PC-3 (cell line): ENCODE measurements at regions not wholly inside any gene's neighbourhood (a gene's known extent, or its start where the extent isn't known, plus 50 kb on each side); places are given as distances from the start of the nearest gene placed in this dataset.

Experiments
- ATAC-seq: fragments of 200-7000 bp; cut with Tn5 transposase; 2 replicates; pipeline ENCODE4 v1.9.1; 2020; ENCODE audit warnings: mild to moderate bottlenecking, moderate library complexity
- BruUV-seq: library from RNA; stranded (reverse); fragments of 400-500 nt; replicated peaks from 2 replicates; lab custom pipeline; 2021; lab: Mats Ljungman, UMichigan
- CTCF ChIA-PET: fragments of 300-600 bp; sonication (Branson Sonifier 250); formaldehyde crosslinking; loops from one replicate; lab custom pipeline; 2022; ENCODE audit warnings: antibody characterized with exemption; lab: Charles Lee
- POLR2A ChIA-PET: fragments of 300-600 bp; sonication (Branson Sonifier 250); formaldehyde crosslinking; loops from one replicate; lab custom pipeline; 2022; ENCODE audit warnings: antibody characterized with exemption; ENCODE audit not compliant: unreplicated experiment; lab: Charles Lee
- DNase-seq: peaks from one replicate; pipeline ENCODE4 v3.0.0-alpha.2; 2015
- H2AFZ ChIP-seq: fragments of 300-600 bp; sonication (generic); 2 replicates; pipeline ENCODE4 v1.6.0; 2016; ENCODE audit warnings: antibody characterized with exemption, low read length
- H3F3A ChIP-seq: fragments of 300-600 bp; sonication (generic); one replicate; pipeline ENCODE4 v1.6.0; 2017; ENCODE audit warnings: antibody characterized with exemption, low read length, control low read depth, mild to moderate bottlenecking; ENCODE audit not compliant: unreplicated experiment
- H3K27ac ChIP-seq: fragments of 300-600 bp; sonication (generic); 2 replicates; pipeline ENCODE4 v1.5.1; 2016; ENCODE audit warnings: mild to moderate bottlenecking, low read length
- H3K27me3 ChIP-seq: fragments of 300-600 bp; sonication (generic); 2 replicates; pipeline ENCODE4 v1.6.1; 2016; ENCODE audit warnings: low read length, mixed read lengths
- H3K36me3 ChIP-seq: fragments of 300-600 bp; sonication (generic); 2 replicates; pipeline ENCODE4 v1.6.1; 2016; ENCODE audit warnings: low read depth, mixed run types, low read length, mixed read lengths
- H3K4me1 ChIP-seq: fragments of 300-600 bp; sonication (generic); 2 replicates; pipeline ENCODE4 v1.5.1; 2016; ENCODE audit warnings: low read length; ENCODE audit not compliant: insufficient read depth
- H3K4me2 ChIP-seq: fragments of 300-600 bp; sonication (generic); 2 replicates; pipeline ENCODE4 v1.6.0; 2016; ENCODE audit warnings: low read length
- H3K4me3 ChIP-seq: fragments of 300-600 bp; sonication (generic); 2 replicates; pipeline ENCODE4 v1.5.1; 2016; ENCODE audit warnings: mild to moderate bottlenecking, low read length, mixed read lengths
- H3K79me2 ChIP-seq: fragments of 300-600 bp; sonication (generic); 2 replicates; pipeline ENCODE4 v1.6.1; 2017; ENCODE audit warnings: low read length, mixed read lengths
- H3K9ac ChIP-seq: fragments of 300-600 bp; sonication (generic); 2 replicates; pipeline ENCODE4 v1.6.0; 2016; ENCODE audit warnings: mild to moderate bottlenecking, low read length
- H3K9me2 ChIP-seq: fragments of 300-600 bp; sonication (generic); replicated peaks from 2 replicates; pipeline ENCODE4 v1.6.1; 2016; ENCODE audit warnings: mixed run types, low read length, mixed read lengths
- H3K9me3 ChIP-seq: fragments of 300-600 bp; sonication (generic); 2 replicates; pipeline ENCODE4 v1.6.1; 2016; ENCODE audit warnings: low read length, mixed read lengths
- H4K20me1 ChIP-seq: fragments of 300-600 bp; sonication (generic); 2 replicates; pipeline ENCODE4 v1.6.1; 2016; ENCODE audit warnings: low read length, mixed read lengths
- EZH2 ChIP-seq: fragments of 300-600 bp; sonication (generic); IDR thresholded peaks from one replicate; pipeline ENCODE4 v1.6.1; 2017; ENCODE audit warnings: antibody characterized with exemption, mild to moderate bottlenecking, low read length; ENCODE audit not compliant: unreplicated experiment
- EZH2phosphoT487 ChIP-seq: fragments of 300-600 bp; sonication (generic); IDR thresholded peaks from 2 replicates; pipeline ENCODE4 v1.6.1; 2018; ENCODE audit warnings: mild to moderate bottlenecking, antibody characterized with exemption, low read length, borderline replicate concordance
- intact Hi-C: fragments of 100-400 bp; cut with micrococcal nuclease; formaldehyde crosslinking; loops from 2 replicates; pipeline ENCODE4 v1.9.0; 2023
- TF ChIP-seq, protein P1 (sequence below): fragments of 300-600 bp; sonication (generic); conservative IDR thresholded peaks from 2 replicates; pipeline ENCODE4 v1.5.1; 2017; ENCODE audit warnings: antibody characterized with exemption, low read depth, mild to moderate bottlenecking, low read length

- POLR2A ChIA-PET: no interaction called here
- ATAC-seq (no peak), DNase-seq (no peak)
- Histone ChIP-seq H3K79me2 (no peaks in the 10 kb centered on the region), H3K4me1 (no peaks in the 10 kb centered on the region), H3K4me3 (no peak overlapping the region), H3F3A (no peaks in the 10 kb centered on the region), H3K9ac (no peak overlapping the region), H4K20me1 (no peaks in the 10 kb centered on the region), H3K4me2 (no peak overlapping the region), H3K9me2 (no peaks in the 10 kb centered on the region), H3K36me3 (no peaks in the 10 kb centered on the region), H3K27ac (no peak overlapping the region), H2AFZ (no peak overlapping the region), H3K27me3 (no peaks in the 10 kb centered on the region), H3K9me3 (no peaks in the 10 kb centered on the region)
- intact Hi-C loops: no loop called here
- no TSS peak for BruUV-seq
- CTCF ChIA-PET: no interaction called here
- TF ChIP-seq EZH2 (no peak), EZH2phosphoT487 (no peak)
- TF ChIP-seq, protein P1, sequence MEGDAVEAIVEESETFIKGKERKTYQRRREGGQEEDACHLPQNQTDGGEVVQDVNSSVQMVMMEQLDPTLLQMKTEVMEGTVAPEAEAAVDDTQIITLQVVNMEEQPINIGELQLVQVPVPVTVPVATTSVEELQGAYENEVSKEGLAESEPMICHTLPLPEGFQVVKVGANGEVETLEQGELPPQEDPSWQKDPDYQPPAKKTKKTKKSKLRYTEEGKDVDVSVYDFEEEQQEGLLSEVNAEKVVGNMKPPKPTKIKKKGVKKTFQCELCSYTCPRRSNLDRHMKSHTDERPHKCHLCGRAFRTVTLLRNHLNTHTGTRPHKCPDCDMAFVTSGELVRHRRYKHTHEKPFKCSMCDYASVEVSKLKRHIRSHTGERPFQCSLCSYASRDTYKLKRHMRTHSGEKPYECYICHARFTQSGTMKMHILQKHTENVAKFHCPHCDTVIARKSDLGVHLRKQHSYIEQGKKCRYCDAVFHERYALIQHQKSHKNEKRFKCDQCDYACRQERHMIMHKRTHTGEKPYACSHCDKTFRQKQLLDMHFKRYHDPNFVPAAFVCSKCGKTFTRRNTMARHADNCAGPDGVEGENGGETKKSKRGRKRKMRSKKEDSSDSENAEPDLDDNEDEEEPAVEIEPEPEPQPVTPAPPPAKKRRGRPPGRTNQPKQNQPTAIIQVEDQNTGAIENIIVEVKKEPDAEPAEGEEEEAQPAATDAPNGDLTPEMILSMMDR: no peak
Measured at GRCh38 chrX:68596871-68597270, 50.6 kb upstream of the STARD8 start.
